Activated T-cell treated with anti-CD3 and anti-CD28 coated beads, Interleukin-2, amount 50 U/mL, for 24 hours (primary cell): ENCODE measurements at regions not wholly inside any gene's neighbourhood (a gene's known extent, or its start where the extent isn't known, plus 50 kb on each side); places are given as distances from the start of the nearest gene placed in this dataset.

Experiments
- DNase-seq: peaks from one replicate; pipeline ENCODE4 v3.0.0-alpha.2; 2020
- H3K27ac Mint-ChIP-seq: 2 replicates; pipeline ENCODE4 v1.8.0; 2020; ENCODE audit warnings: mild to moderate bottlenecking, mixed read lengths
- H3K27me3 Mint-ChIP-seq: 2 replicates; pipeline ENCODE4 v1.8.0; 2020; ENCODE audit warnings: mixed read lengths
- H3K36me3 Mint-ChIP-seq: 2 replicates; pipeline ENCODE4 v1.8.0; 2020; ENCODE audit warnings: low read depth, mixed read lengths
- H3K4me1 Mint-ChIP-seq: 2 replicates; pipeline ENCODE4 v1.8.0; 2020; ENCODE audit warnings: low read depth, mixed read lengths
- H3K4me3 Mint-ChIP-seq: 2 replicates; pipeline ENCODE4 v1.8.0; 2020; ENCODE audit warnings: mild to moderate bottlenecking, moderate library complexity, mixed read lengths
- H3K9me3 Mint-ChIP-seq: 2 replicates; pipeline ENCODE4 v1.8.0; 2020; ENCODE audit warnings: mixed read lengths

DNA sequence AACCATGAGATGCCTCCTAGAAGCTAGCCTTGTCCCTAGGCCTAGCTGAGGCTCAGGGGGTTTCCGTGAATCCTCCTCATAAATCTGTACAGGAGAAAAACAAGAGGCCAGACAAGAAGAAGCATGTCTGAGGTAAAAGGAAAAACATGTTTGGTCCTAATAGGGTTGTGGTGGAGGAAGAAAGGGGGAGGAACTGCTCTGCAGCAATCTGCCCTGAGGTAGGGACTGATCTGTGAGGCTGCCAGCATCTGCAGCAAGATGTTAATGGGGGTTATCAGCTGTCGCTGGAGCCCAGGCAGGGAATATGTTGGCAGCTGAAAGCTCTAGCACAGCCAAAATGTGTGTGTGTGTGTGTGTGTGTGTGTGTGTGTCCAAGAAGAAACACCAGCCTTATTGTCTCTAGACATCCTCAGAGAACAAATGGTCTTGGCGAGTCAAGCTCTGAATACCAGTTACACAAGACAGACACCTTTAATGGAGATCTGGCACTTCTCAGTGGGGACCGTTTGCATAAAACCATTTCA is 218.5 kb downstream of the NUAK1 start:
- Mint-ChIP-seq H3K4me3 (no peak overlapping the region), H3K4me1 (no peaks in the 10 kb centered on the region)

DNA sequence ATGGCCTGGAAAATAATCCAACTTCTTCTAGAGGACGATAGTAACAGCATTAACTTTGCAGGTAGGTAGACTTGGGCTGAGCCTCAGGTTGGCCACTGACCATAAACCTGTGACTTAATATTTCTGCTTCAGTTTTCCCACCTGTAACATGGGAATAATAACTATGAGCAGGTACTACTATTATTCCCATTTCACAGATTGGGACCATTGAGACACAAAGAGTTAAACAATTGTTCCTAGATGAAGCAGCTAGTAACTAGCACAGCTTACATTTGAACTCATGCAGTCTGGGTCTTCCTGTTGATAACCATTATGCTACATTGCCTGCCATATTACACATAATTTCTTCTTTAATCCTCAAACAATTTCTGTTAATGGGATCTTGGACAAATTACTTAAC is 217.7 kb downstream of the NUAK1 start:
- Mint-ChIP-seq H3K9me3 (no peaks in the 10 kb centered on the region), H3K4me3 (no peak overlapping the region), H3K27ac (no peak overlapping the region), H3K4me1 (no peaks in the 10 kb centered on the region), H3K27me3 (peaks cover 2% of the 10 kb centered on the region), H3K36me3 (no peaks in the 10 kb centered on the region)
- DNase-seq, result no peak

More for the DNA sequence above, 218.5 kb downstream of the NUAK1 start:
- DNase-seq, result no peak
- no peak overlapping the region for H3K27ac Mint-ChIP-seq
- H3K9me3 Mint-ChIP-seq, result no peaks in the 10 kb centered on the region
- H3K36me3 Mint-ChIP-seq, result no peaks in the 10 kb centered on the region
- peaks cover 2% of the 10 kb centered on the region for H3K27me3 Mint-ChIP-seq

DNA sequence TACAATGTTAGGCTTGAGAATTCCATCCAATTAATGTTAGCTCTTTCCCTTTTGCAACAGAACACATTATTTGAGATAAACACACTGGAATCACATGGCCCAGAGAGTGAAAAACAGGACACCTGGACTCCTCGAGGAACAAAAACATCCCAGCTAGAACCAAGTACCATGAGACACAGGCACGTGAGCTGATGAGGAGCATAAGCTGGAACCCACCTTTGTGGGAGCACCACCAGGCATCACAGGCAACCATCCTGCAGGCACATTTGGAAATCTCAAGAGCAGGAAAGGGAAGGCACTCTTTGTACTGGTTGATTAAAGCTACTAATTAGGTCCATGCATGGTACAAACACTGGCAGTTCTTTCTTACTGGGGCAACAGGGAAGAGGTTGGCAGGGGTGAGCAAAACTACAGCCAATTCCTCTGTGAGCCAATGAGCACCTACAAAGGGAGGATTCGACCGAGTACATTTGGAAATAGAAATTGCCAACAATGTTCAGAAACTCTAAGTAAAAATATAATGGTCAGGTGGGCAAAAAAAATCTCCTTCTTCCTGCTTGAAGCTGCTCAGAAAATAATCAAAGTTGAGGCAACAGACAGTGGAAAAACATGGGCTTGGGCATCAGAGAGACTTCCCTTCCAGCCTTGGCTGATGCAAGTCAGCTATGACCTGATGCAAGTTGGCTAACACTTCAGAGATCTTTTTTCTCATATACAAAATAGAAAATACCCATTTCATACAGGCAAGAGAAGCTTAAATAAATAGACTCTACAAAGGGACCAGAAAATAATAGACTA is 216.7 kb downstream of the NUAK1 start:
- no peaks in the 10 kb centered on the region for H3K4me1 Mint-ChIP-seq
- no peak overlapping the region for H3K27ac Mint-ChIP-seq
- DNase-seq, result no peak
- H3K9me3 Mint-ChIP-seq, result no peaks in the 10 kb centered on the region
- H3K27me3 Mint-ChIP-seq, result peaks cover 2% of the 10 kb centered on the region
- no peak overlapping the region for H3K4me3 Mint-ChIP-seq
- H3K36me3 Mint-ChIP-seq, result no peaks in the 10 kb centered on the region

DNA sequence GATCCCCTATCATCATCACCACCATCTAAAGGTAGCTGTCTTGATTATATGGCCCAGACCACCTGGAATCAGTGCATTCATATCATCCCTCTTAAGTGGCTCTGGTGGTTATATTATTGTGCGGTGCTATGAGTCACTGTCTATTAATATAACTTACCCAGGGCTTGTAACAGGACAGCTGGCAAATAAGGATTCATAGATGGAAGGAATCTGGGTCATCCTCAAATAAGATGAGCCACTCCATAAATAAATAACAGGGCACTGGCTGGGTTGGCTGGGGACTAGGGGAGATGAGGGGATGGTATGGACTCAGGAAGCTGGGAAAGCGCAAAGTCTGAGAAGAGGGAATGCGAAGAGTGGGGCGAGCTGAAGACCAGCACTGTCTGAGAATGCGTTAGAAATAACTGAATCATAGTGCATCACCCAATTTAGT is 216.1 kb downstream of the NUAK1 start:
- Mint-ChIP-seq H3K36me3 (no peaks in the 10 kb centered on the region), H3K4me3 (no peak overlapping the region), H3K9me3 (no peaks in the 10 kb centered on the region), H3K27me3 (peaks cover 2% of the 10 kb centered on the region), H3K27ac (no peak overlapping the region), H3K4me1 (no peaks in the 10 kb centered on the region)
- no peak for DNase-seq

DNA sequence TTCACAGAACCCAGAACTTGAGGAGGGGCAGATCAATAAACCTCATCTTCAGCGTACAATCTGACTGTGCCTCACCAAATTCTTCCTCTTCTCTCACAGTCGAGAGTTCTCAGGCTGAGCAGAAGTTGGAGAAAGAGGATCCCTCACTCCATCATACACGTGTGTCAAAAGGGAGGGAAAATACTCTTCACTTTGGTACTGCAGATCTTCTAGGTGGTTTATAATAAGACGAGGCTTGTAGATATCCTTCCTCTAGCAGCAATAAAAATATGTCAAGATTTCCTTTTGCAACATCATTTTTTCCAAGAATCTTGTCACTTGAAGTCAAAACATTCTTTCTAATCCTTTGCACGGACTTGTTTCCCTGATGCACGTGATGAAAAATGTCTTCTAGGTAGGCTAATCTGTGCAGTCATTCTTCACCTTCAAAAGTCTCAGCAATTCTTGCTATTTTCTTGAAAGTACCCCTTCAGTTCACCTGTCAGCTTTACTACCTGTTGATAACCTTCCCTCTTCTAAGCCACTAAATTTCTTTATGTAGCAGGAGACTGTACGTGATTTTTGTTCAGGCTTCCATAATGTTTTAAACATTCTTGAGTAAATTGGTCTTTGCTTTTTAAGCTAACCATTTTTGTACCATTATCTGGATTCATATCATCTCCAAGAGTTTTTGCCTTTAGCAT is 214.1 kb downstream of the NUAK1 start:
- Mint-ChIP-seq H3K27me3 (peaks cover 2% of the 10 kb centered on the region), H3K36me3 (no peaks in the 10 kb centered on the region), H3K9me3 (no peaks in the 10 kb centered on the region), H3K4me1 (no peaks in the 10 kb centered on the region), H3K27ac (no peak overlapping the region), H3K4me3 (no peak overlapping the region)
- no peak for DNase-seq

DNA sequence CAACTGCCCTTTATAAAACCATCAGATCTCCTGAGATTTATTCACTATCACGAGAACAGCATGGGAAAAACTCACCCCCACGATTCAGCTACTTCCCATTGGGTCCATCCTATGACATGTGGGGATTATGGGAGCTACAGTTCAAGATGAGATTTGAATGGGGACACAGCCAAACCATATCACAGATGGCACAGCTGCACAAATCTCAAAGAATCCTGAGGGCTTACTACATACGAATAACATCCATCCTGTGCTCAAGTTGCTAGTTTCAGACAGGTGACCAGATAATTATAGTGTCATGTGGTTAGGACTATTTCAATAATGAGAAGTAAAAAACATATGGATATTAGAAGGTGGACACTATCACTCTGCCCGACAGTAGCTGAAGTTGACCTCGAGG is 211.2 kb downstream of the NUAK1 start:
- H3K27ac Mint-ChIP-seq, result no peak overlapping the region
- H3K4me3 Mint-ChIP-seq, result no peak overlapping the region
- DNase-seq, result no peak
- peaks cover 2% of the 10 kb centered on the region for H3K27me3 Mint-ChIP-seq
- no peaks in the 10 kb centered on the region for H3K36me3 Mint-ChIP-seq
- no peaks in the 10 kb centered on the region for H3K9me3 Mint-ChIP-seq
- H3K4me1 Mint-ChIP-seq, result no peaks in the 10 kb centered on the region

DNA sequence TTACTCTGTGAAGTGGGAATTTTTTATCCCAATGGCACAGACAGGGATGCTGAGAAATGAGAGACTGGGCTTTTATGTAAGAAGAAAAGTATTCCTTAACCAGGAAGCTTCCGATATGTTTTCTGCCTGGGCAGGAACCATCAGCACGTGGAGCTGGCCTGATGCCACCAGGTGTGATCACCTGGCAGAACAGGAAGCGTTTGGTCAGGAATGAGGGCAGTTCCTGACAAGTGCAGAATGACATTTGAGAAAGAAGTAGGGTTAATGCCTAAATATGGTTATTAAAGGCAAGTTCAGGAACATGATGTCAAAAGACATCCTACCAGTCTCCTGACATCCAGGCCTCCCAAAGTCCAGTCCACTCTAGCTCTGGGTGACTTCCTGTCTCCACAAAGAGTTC is 210.3 kb downstream of the NUAK1 start:
- H3K27me3 Mint-ChIP-seq, result peaks cover 2% of the 10 kb centered on the region
- H3K9me3 Mint-ChIP-seq, result no peaks in the 10 kb centered on the region
- no peaks in the 10 kb centered on the region for H3K36me3 Mint-ChIP-seq

DNA sequence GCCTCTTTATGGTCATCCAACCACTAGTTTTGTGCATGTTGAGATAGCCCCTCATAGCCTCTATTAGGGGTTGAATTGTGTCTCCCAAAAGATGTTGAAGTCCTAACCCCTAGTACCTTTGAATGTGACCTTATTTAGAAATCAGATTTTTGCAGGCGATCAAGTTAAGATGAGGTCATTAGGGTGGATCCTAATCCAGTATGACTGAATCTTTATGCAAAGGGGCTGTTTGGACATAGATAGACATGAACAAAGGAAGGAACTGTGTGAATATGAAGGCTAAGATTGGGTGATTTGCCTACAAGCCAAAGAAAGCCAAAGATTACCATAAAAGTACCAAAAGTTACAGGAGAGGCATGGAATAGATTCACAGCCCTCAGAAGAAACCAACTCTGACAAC is 209.6 kb downstream of the NUAK1 start:
- Mint-ChIP-seq H3K36me3 (no peaks in the 10 kb centered on the region), H3K4me1 (no peaks in the 10 kb centered on the region), H3K27me3 (peaks cover 4% of the 10 kb centered on the region), H3K9me3 (no peaks in the 10 kb centered on the region), H3K27ac (no peak overlapping the region), H3K4me3 (no peak overlapping the region)
- no peak for DNase-seq

More for the DNA sequence above, 210.3 kb downstream of the NUAK1 start:
- no peak for DNase-seq
- H3K27ac Mint-ChIP-seq, result no peak overlapping the region
- no peaks in the 10 kb centered on the region for H3K4me1 Mint-ChIP-seq
- no peak overlapping the region for H3K4me3 Mint-ChIP-seq

DNA sequence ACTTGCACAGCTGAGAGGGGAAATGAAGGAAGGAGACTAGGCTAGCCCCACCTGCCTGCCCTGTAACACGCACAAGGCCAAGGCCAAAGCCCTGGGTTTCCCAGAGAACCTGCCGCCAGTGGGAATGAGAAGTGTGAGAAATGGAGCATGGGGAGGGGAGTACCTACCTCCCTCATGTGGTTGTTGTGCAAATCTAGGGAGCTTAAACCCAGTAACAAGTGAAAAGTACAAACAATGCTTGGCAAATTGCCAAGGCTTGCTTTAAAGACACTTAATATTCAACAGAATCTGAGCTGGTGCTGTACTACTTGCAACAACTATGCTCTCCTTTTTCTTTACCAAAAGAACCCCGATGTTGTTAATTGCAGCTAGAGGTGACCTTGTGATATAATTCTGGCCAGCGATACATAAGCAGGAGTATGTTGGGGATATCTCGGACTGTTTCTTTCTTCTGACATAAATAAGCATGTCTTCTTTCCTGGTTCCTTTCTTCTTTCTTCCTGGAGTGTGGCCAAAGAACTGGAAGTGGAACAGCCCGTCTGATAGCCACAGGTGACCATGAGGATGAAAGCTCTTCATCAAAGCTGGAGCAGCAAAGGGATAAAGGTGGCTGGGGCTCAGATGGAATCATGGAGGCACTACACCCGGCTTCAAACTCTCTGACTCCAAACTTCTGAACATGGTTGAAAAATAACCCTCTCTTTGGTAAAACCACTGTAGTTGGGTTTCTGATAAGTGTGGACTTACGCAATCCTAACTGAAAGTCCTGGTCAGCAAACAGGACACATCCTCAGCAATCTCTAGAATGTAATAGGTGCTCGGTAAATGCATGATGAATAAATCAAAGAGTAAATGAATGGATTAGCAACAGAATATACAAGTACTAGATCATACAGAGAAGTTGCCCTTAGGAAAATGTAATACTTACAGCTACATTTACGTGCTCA is 207.9 kb downstream of the NUAK1 start:
- Mint-ChIP-seq H3K4me3 (no peak overlapping the region), H3K36me3 (no peaks in the 10 kb centered on the region), H3K9me3 (no peaks in the 10 kb centered on the region), H3K4me1 (no peaks in the 10 kb centered on the region), H3K27me3 (peaks cover 8% of the 10 kb centered on the region), H3K27ac (no peak overlapping the region)
- DNase-seq, result no peak

DNA sequence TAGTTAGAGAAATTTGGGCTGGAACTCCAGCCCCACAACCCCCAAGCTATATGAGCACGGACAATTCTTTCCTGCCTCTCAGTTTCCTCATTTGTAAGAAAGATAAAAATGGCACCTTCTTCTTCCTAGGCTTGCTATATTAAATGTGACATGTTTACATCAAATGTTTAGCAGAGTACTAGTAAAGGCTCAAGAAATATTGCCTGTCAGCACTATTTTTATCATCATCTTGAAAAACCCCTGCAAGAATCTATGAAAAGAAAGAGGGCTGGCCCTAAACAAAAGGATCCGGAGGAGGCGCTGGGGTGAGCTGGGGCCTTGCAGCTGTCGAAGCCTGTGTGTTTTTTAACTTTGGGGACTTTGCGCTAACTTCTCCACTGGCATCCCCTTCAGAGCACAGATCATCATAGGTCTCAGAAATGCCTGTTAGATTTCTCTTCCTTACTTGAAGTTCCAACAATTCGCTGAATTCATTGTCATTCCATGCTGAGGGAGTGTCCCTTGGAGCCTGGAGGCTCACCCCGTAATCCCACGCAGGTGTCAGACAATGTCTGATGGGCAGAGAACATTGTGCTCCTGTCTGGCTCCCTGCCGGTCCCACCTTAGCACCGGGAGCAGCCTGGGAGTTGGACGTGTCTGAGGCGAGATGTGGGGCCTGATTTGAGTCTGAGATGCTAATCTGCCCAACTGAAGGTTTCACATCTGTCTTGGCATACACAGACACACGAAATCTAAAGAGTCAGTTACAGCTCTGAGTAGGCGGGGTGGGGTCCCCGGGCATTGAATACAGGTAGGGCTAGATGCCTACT is 206.8 kb downstream of the NUAK1 start:
- Mint-ChIP-seq H3K4me3 (no peak overlapping the region), H3K9me3 (no peaks in the 10 kb centered on the region), H3K27me3 (peaks cover 9% of the 10 kb centered on the region), H3K27ac (no peak overlapping the region), H3K4me1 (no peaks in the 10 kb centered on the region), H3K36me3 (no peaks in the 10 kb centered on the region)
- no peak for DNase-seq

DNA sequence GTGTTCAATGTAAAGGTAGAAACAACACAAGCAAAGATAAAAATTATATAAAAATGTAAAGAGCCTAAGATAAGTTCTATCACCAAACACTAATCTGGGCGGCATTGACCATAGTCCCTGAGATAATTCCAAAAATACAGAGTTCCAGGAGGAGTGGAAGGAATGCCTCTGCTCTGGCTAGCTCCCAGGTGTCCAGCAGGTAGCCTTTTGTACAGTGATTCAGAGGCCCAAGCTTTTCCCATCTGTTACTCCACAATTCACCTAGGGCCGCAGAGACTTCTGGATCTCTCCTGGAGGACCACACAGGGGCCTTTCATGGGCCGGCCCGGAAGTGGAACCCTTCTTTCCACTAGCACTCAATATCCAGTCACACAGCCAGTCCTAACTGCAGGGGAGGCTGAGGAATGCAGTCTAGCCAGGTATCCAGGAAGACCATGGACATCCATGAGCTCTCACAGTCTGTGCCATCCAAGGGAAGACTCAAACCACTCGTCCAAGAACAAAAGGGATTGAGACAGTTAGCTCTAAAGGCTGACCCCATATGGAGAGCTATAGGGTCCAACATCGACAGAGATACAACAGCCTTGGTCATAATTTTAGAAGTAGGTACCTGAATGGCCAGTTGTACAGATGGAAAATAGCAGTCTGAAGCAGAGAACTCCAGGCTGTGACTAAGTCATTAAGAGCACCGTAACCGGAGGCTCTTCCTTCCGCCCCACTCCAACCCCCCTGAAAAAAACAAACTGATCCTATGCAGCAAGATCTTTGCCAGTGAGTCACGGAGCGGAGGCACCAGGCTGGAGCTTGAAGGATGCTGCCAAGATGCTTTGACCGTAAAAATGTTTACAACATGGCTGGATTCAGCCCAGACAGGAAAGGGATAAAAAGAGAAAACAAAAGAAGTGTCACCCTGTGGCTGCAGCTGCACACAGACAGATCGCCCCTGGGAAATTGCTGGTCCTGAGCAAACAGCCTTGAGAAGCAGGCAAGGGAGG is 204.8 kb downstream of the NUAK1 start:
- Mint-ChIP-seq H3K27ac (no peak overlapping the region), H3K4me3 (no peak overlapping the region), H3K36me3 (no peaks in the 10 kb centered on the region), H3K9me3 (no peaks in the 10 kb centered on the region), H3K4me1 (no peaks in the 10 kb centered on the region), H3K27me3 (peaks cover 11% of the 10 kb centered on the region)
- no peak for DNase-seq

DNA sequence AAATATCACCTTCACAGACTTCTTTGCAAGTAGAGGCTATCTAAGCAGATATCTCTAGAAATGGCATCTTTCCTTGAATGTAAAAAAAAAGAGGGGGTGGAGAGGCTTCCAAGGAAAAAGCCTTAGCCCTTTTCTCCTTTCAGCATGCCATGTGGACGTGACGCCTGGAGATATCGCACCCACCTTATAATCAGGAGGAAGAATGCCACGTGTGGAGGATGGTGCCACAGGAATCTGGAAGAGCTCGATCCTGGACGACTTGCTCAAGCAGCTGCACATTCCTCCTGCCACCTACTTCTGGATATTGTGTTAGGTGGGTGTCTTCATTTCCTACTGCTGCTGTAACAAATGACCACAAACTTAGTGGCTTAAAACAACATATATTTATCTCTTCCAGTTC is 203.6 kb downstream of the NUAK1 start:
- no peak overlapping the region for H3K4me3 Mint-ChIP-seq
- DNase-seq, result no peak
- H3K27ac Mint-ChIP-seq, result no peak overlapping the region
- peaks cover 11% of the 10 kb centered on the region for H3K27me3 Mint-ChIP-seq
- H3K9me3 Mint-ChIP-seq, result no peaks in the 10 kb centered on the region
- no peaks in the 10 kb centered on the region for H3K36me3 Mint-ChIP-seq
- no peaks in the 10 kb centered on the region for H3K4me1 Mint-ChIP-seq

DNA sequence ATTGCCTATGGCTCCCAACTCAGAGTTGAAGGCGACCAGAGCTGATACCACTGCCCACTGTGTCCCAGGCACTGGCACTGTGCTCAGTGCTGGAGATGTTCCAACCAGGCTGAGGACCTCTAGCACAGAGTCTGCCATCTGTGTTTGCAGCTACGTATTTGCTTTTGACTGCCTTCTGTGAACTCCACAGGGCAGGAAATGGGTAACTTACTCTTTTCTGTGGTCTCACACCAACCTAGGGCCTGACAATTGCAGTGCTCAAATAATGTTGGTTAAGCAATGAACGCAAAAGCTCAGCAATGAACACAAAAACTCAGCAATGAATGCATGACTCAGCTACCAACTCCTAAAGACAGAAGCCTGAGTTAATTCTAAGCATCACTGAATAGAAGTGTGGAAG is 202.8 kb downstream of the NUAK1 start:
- H3K36me3 Mint-ChIP-seq, result no peaks in the 10 kb centered on the region
- no peaks in the 10 kb centered on the region for H3K9me3 Mint-ChIP-seq
- H3K4me1 Mint-ChIP-seq, result no peaks in the 10 kb centered on the region
- DNase-seq, result no peak
- no peak overlapping the region for H3K4me3 Mint-ChIP-seq
- no peak overlapping the region for H3K27ac Mint-ChIP-seq
- peaks cover 11% of the 10 kb centered on the region for H3K27me3 Mint-ChIP-seq
